Testis (tissue), 2 donors: ENCODE measurements at regions not wholly inside any gene's neighbourhood (a gene's known extent, or its start where the extent isn't known, plus 50 kb on each side); places are given as distances from the start of the nearest gene placed in this dataset.

Source experiments
- POLR2A ChIP-seq: fragments of 450-650 bp; IDR thresholded peaks from one replicate; pipeline ENCODE4 v1.6.1; 2017; ENCODE audit warnings: antibody characterized with exemption, mild to moderate bottlenecking, moderate library complexity
- TF ChIP-seq, protein P1 (sequence below), 3 experiments: fragments of 450-650 bp in 2 of 3; fragments of 200-600 bp in 1 of 3; sonication (generic) in 1 of 3; IDR thresholded peaks; one replicate each; pipeline ENCODE4 v1.5.1; 2016 to 2019; ENCODE audit warnings: antibody characterized with exemption in 3 of 3, mild to moderate bottlenecking in 2 of 3, moderate library complexity in 1 of 3

DNA sequence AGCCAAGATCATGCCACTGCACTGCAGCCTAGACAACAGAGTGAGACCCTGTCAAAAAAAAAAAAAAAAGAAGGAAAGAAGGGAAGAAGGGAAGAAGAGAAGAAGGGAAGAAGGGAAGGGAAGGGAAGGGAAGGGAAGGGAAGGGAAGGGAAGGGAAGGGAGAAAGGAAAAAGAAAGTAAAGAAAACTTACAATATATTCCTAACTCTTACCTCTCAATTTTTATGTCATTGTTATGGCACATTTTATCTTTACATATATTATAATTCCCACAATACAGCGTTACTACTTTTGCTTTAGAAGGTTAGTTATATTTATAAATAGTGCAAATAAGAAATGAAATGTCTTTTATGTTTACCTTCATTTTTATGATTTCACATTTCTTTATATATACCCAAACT, 358.7 kb downstream of the HHIPL2 start:
- TF ChIP-seq, protein P1, sequence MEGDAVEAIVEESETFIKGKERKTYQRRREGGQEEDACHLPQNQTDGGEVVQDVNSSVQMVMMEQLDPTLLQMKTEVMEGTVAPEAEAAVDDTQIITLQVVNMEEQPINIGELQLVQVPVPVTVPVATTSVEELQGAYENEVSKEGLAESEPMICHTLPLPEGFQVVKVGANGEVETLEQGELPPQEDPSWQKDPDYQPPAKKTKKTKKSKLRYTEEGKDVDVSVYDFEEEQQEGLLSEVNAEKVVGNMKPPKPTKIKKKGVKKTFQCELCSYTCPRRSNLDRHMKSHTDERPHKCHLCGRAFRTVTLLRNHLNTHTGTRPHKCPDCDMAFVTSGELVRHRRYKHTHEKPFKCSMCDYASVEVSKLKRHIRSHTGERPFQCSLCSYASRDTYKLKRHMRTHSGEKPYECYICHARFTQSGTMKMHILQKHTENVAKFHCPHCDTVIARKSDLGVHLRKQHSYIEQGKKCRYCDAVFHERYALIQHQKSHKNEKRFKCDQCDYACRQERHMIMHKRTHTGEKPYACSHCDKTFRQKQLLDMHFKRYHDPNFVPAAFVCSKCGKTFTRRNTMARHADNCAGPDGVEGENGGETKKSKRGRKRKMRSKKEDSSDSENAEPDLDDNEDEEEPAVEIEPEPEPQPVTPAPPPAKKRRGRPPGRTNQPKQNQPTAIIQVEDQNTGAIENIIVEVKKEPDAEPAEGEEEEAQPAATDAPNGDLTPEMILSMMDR (IDR thresholded peaks at IDR 0.05) = no peak
- TF ChIP-seq POLR2A = no peak
